ENCODE measurements at regions not wholly inside any gene's neighbourhood (a gene's known extent, or its start where the extent isn't known, plus 50 kb on each side); places are given as distances from the start of the nearest gene placed in this dataset.
A peak's percentile ranks its signal among the peaks of the same experiment; 100 is the strongest.

DNA sequence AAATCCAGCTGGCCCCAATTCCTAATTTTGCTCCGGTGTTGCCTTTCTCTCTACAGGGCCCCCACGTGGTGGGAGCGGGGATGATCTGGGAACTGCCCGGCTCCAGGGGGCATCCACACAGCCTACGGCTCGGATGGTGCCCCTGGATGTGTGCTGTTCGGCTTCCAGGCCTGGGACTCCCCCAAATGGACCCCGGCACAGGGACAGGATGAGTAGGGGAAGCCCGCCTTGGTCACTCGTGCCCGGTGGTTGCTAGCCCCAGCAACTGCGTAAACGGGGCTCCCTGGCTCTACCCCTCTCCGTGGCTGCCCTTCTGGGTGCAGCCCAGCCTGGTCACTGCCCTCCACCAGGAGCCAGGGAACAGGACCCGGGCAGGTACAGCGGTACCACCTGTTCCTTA, 111.5 kb downstream of the TEX26 start:
- ATAC-seq (no peak), DNase-seq (peak in 1 of 3 donors; percentile 35)

DNA sequence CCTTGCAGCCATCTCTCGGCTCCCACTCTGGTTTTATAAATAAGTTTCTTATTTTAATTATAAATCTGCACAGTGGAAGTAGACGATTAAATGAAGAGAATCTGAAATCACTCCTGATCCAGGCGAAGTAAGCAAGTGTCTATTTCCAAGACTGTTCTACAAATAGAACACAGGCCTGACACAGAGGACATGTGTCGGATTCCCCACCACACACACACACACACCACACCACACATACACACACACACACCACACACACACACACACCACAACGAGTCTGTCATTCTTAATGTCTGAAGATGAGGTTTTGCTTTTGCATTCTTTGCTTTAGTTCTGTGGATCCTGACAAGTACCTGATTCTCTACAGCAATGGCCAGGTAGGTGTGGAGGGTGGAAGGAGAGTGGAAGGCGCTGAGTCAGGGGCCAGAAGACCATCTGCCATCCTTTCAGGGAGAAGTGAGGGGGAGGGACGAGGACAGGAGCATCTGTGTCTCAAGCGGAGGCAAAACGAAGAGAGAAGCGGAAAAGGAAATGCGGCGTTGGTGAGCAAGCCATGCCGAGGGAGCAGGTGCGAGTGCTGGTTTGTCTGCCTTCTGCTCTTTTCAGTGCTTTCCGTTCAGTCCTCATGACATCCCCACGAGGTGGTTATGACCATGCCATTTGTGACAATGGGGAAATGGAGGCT, 110.2 kb downstream of the TEX26 start:
- peaks cover 26% of the 10 kb centered on the region for H3K4me1 ChIP-seq (ENCODE audit: low read depth)
- intact Hi-C loops (cut with DNase I, micrococcal nuclease) = no loop called here
- no peaks in the 10 kb centered on the region for H3K36me3 ChIP-seq (ENCODE audit: low read depth)
- no peak overlapping the region for H3K4me3 ChIP-seq
- ATAC-seq (no peak), DNase-seq (no peak)
- no peaks in the 10 kb centered on the region for H3K9me3 ChIP-seq
- TF ChIP-seq, protein P1, sequence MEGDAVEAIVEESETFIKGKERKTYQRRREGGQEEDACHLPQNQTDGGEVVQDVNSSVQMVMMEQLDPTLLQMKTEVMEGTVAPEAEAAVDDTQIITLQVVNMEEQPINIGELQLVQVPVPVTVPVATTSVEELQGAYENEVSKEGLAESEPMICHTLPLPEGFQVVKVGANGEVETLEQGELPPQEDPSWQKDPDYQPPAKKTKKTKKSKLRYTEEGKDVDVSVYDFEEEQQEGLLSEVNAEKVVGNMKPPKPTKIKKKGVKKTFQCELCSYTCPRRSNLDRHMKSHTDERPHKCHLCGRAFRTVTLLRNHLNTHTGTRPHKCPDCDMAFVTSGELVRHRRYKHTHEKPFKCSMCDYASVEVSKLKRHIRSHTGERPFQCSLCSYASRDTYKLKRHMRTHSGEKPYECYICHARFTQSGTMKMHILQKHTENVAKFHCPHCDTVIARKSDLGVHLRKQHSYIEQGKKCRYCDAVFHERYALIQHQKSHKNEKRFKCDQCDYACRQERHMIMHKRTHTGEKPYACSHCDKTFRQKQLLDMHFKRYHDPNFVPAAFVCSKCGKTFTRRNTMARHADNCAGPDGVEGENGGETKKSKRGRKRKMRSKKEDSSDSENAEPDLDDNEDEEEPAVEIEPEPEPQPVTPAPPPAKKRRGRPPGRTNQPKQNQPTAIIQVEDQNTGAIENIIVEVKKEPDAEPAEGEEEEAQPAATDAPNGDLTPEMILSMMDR (IDR thresholded peaks at IDR 0.05) = no peak

More for the DNA sequence above, 111.5 kb downstream of the TEX26 start:
- intact Hi-C loops (cut with DNase I, micrococcal nuclease) = no loop called here
- Histone ChIP-seq H3K36me3 (ENCODE audit: low read depth) (no peaks in the 10 kb centered on the region), H3K4me1 (ENCODE audit: low read depth) (peaks cover 26% of the 10 kb centered on the region), H3K9me3 (no peaks in the 10 kb centered on the region), H3K4me3 (no peak overlapping the region)
- TF ChIP-seq, protein P1 (IDR thresholded peaks at IDR 0.05) = no peak

DNA sequence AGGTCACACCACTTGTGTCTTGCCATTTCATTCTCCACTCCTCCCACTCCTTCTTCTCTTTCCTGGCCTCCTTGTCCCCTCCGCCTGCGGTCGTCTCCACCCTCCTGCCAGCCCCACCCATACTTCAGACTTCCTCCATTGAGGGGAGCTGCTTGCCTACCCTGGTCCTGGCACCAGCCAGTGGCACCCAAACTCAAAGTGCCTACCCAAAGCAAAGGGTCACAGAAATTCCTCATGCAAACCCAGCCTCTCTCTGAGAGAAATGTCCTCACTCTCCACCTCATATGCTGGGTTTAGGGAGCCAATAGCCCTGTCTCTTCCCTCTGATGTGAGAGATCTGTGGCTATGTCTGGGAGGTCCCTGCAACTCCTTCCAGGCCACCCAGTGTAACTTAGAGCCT, 109.6 kb downstream of the TEX26 start:
- Histone ChIP-seq H3K4me1 (ENCODE audit: low read depth) (peaks cover 22% of the 10 kb centered on the region), H3K4me3 (no peak overlapping the region), H3K9me3 (no peaks in the 10 kb centered on the region), H3K36me3 (ENCODE audit: low read depth) (no peaks in the 10 kb centered on the region)
- no peak for ATAC-seq
- DNase-seq = no peak
- intact Hi-C loops (cut with DNase I, micrococcal nuclease) = no loop called here
- TF ChIP-seq, protein P1 (IDR thresholded peaks at IDR 0.05) = no peak

- H3K9me3 ChIP-seq = no peaks in the 10 kb centered on the region
- intact Hi-C loops (cut with DNase I, micrococcal nuclease) = no loop called here
- ATAC-seq (peak; percentile 14), DNase-seq (no peak)
- no peaks in the 10 kb centered on the region for H3K4me1 ChIP-seq (ENCODE audit: low read depth)
- H3K4me3 ChIP-seq = no peak overlapping the region
- no peaks in the 10 kb centered on the region for H3K36me3 ChIP-seq (ENCODE audit: low read depth)
- TF ChIP-seq, protein P1 (IDR thresholded peaks at IDR 0.05) = no peak
Observed at GRCh38 chr13:31038834-31039552, 106.5 kb downstream of the TEX26 start.

GRCh38 chr13:31037874-31038500, 105.5 kb downstream of the TEX26 start:
- no peak for ATAC-seq
- no peak for DNase-seq

More at GRCh38 chr13:31037874-31038500, 105.5 kb downstream of the TEX26 start:
- H3K4me3 ChIP-seq = no peak overlapping the region
- no peaks in the 10 kb centered on the region for H3K36me3 ChIP-seq (ENCODE audit: low read depth)
- H3K4me1 ChIP-seq (ENCODE audit: low read depth) = no peaks in the 10 kb centered on the region
- intact Hi-C loops (cut with DNase I, micrococcal nuclease) = no loop called here
- H3K9me3 ChIP-seq = no peaks in the 10 kb centered on the region
- TF ChIP-seq, protein P1 (IDR thresholded peaks at IDR 0.05) = no peak

All from mucosa of descending colon (tissue), 3 donors.